Activated gamma-delta T cell treated with Interleukin-2 at 50 U/mL for 16 hours (primary cell): ENCODE measurements at regions not wholly inside any gene's neighbourhood (a gene's known extent, or its start where the extent isn't known, plus 50 kb on each side); places are given as distances from the start of the nearest gene placed in this dataset.

Source experiments
- DNase-seq: peaks from one replicate; pipeline ENCODE4 v3.0.0-alpha.2; 2020

GRCh38 chr14:22476887-22477286 is 112.1 kb downstream of the DAD1 start:
- no peak for DNase-seq

DNA sequence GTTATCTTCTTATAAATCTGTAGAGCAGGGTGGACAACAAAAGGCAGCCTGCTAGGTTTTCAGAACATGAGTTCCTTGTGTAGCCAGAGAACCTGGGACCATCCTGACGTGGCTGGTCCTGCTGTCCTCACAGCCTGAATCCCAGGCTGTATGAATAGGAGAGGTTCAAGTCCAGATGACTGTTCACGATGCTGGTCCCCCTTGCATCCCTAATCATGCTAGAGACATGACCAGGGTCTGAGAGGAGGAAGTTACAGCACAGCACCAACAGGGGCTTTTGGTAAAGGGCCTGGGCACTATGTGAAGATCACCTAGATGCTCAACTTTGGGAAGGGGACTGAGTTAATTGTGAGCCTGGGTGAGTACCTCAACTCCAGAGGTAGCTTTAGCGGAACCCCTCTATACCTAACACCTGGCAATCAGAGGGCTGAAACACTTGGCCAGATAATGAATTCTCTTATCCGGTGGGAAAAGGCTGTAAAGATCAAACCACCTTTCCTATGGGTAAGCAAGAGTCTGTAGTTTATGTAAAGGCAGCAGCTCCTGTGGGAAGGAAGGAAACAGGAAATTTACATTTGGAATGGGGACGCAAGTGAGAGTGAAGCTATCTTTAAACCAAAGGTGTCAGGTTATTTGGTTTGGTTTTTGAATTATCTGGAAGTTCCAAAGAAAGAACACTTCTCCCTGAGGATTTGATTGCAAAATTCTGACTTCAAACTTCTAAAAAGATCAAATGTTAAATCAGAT is 112.8 kb downstream of the DAD1 start:
- no peak for DNase-seq

GRCh38 chr14:22475381-22475780 is 113.6 kb downstream of the DAD1 start:
- no peak for DNase-seq

DNA sequence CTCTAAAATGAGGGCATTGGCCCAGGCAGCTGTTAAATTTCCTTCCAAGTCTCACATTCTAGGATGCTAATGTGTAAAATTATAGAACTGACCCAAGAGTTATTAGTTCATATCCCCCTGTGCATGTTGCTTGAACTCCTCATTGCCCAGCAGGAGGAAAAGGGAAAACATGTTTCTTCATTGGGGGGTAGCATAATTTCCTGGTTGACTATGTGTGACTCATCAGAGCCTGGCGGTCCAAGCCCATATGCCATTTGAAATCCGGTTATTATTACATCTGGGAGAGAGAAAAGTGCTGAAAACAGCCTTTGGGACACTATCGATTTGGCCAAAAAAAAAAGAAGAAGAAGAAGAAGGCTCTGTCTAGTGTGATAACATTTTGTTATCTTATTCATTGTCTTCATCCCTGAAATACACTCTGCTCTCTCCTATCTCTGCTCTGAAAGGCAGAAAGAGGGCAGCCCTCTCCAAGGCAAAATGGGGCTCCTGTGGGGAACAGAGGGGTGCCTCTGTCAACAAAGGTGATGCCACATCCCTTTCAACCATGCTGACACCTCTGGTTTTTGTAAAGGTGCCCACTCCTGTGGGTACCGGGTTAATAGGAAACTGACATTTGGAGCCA is 114.2 kb downstream of the DAD1 start:
- no peak for DNase-seq

DNA sequence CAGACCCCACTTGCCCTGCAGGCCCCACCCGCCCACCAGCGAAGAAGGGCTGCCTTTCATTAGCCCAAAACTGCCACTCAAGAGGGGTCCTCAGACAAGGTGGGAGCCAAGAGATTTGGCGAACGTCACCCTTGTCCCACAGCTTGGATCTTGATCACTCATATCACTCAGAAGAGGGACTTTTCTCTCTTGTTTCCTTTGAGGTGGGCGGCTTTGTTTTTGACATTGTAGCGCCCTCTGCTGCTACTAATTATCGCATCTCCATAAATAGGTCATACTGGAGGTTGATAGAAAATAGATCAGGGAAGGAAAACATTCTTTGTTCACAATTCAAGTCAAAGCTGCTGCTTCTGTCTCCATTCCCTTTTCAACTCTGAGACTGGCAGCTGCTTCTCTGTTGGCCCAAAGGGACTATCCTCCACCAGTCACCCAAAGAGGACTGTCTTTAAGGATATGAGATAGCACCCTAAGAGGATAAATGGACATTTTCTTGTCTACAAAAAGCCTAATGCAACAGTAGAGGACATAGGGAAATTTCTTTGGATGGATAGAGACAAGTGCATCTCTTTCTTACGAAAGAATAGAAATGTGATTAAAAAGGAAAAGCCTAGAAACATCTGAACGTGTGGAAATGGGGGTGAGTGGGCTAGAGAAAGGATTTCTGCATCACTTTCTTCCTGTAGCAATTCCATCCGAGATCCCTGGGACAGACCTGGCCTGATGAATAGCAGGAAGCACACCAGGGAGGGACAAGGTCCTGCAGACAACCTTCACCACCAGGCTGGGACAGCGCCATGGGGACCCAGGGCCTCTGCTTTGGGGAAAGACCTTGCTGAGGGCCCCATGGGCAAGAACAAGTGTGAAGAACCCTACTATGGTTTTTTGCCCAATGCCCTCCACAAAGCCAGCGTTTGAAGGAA is 115.8 kb downstream of the DAD1 start:
- DNase-seq, result peak; percentile 73

GRCh38 chr14:22472466-22472865 is 116.6 kb downstream of the DAD1 start:
- DNase-seq, result no peak

- no peak for DNase-seq
Observed at GRCh38 chr14:22471545-22472121, 117.4 kb downstream of the DAD1 start.

GRCh38 chr14:22469538-22470303 is 119.3 kb downstream of the DAD1 start:
- no peak for DNase-seq

DNA sequence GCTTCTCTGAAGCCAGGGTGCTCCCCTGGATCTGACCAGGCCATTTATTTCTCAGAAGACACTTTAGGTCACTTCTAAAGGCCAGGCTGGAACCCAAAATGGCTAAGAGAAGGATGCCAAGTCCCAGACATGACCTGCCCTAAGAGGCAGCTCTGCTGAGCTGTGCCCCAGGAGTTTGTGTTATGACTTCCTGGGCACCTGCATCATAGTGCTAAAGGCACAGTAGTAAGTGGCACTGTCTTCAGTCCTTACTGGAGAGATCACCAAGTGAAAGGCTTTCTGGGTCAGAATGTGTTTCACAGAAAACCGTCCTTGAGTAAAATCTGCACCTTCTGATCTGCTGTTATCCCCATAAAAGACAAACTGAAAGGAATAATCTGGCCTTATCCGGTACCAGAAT is 120.2 kb downstream of the DAD1 start:
- no peak for DNase-seq

GRCh38 chr14:22466491-22466890 is 122.5 kb downstream of the DAD1 start:
- DNase-seq, result peak; percentile 61

DNA sequence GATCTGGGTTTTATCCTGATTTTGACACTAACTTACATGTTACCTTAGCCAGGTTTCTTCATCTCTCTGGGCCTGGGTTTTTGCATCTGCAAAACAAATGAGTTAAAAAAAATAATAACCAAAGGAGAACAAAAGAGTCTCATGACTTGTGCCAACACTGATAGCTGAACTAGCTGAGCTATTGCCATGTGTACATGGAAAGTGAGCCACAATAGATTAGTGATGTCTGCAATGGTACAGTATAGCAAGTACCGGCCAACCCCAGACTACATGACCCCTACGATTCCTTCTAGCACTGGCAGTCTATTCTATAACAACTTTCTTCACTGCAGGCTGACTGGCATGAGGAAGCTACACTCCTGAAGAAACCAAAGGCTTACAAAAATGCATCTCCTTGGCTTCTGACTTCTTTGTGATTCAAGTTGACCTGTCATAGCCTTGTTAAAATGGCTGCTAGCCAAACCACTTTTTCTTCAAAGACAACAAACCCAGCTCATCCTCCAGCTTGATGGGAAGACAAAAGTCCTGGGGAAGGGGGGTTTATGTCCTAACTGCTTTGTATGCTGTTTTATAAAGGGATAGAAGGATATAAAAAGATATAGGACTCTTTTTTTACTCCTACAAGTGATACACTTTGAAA is 123.7 kb downstream of the DAD1 start:
- DNase-seq, result no peak

GRCh38 chr14:22464422-22465142 is 124.4 kb downstream of the DAD1 start:
- DNase-seq, result no peak

GRCh38 chr14:22463763-22464173 is 125.3 kb downstream of the DAD1 start:
- DNase-seq, result no peak

DNA sequence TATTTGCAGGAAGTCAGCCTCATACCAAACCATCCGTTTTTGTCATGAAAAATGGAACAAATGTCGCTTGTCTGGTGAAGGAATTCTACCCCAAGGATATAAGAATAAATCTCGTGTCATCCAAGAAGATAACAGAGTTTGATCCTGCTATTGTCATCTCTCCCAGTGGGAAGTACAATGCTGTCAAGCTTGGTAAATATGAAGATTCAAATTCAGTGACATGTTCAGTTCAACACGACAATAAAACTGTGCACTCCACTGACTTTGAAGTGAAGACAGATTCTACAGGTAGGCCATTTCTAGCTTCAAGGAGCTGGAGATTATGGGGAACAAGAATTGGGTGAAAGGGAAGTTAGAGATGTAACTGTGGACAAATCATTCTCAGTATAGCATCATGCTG is 126.1 kb downstream of the DAD1 start:
- no peak for DNase-seq

GRCh38 chr14:22460461-22461195 is 128.4 kb downstream of the DAD1 start:
- peak; percentile 42 for DNase-seq

GRCh38 chr14:22458737-22459136 is 130.3 kb downstream of the DAD1 start:
- DNase-seq, result no peak

DNA sequence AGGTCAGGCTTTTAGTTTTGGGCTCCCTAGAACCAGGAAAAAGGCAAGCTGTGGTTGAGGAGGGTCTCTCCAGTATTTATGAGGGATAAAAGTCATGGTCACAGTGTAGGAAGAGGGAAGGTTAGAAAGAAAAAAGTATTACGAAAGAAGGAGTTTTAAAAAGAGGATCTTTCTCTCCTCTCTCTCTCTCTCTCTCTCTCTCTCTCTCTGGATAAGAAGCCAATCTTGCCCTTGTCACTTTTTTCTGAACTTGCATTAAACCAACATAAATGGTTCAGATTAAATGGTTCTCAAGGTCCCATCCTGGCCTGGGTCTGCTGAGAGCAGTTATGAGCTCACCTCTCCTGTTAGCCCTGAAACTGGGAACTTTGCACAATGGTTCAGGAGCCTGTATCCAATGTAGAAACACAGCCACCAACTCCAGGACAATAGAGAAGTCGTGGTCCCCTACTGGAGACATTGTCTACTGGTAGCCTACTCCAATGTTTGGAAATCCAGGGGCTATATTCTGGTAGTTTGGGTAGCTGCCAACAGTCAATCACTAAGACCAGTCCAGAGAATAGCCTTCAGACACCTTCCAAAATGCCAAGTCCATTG is 131.9 kb downstream of the DAD1 start:
- DNase-seq, result no peak

DNA sequence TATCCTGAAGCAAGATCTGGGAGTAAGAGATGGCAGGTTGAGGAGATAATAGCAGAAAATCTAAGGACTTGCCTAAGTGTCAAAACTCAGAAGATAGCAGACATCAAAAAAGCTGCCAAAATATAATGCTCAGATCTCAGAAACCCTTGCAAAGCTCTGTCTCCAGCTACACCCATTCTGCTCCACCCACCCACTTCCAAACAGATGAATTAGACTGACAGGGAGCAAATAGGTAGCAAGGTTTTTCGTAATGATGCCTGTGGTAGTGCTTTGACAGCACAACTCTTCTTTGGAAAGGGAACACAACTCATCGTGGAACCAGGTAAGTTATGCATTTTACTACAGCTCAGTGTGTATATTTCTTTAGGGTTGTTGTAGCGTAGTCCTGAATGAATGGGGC is 132.6 kb downstream of the DAD1 start:
- no peak for DNase-seq

DNA sequence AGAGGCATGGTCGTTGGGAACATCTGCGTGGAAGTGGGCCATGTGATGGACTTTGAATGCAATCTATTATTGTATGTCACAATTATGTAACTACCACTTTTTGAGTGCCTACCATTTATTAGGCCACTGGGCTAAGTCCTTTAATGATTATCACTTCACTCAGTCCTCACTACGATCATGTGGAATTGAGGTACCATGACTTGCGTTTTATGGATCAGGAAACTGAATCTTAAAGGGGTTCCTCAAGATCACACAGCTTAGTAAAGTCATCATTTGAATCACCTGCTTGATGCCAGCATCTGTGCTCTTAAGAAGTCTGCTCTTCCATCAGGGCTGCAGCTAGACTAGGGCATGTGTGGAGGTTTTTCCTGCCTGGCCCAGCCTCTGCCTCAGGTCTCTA is 136.7 kb downstream of the DAD1 start:
- no peak for DNase-seq

DNA sequence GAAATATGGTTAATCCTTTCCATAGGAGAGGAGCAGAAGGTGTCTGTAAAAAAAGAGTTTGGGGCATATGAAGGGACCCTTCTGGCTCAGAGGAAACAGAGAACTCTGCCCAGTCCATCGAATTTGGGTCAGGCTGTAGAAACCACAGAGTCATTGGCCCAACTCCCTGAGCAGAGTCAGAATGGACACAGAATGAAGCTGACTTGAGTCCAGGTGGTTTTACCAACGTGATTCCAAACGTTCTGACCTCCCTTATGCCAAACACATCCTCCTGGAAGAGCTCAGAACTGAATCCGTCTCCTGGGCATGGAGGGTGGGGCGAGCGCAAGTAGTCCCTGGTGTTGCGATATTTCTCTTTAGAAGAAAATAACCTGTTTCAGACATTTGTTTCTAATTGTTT is 138.8 kb downstream of the DAD1 start:
- DNase-seq, result no peak
